Motor neuron (in vitro differentiated cells): ENCODE measurements at regions not wholly inside any gene's neighbourhood (a gene's known extent, or its start where the extent isn't known, plus 50 kb on each side); places are given as distances from the start of the nearest gene placed in this dataset.
A peak's percentile ranks its signal among the peaks of the same experiment; 100 is the strongest.

ENCODE experiments used
- ATAC-seq, 8 experiments: fragments of 200-7000 bp; cut with Tn5 transposase; replicated peaks in 6 of 8; 2 replicates each; pipeline ENCODE4 v1.8.0; 2021; ENCODE audit warnings: mild to moderate bottlenecking in 8 of 8, moderate library complexity in 8 of 8
- H3K27ac ChIP-seq, 2 donors: fragments of 250-450 bp; sonication (Bioruptor Pico); 2 replicates each; pipeline ENCODE4 v1.9.0; 2021; ENCODE audit warnings: antibody characterized with exemption in 2 of 2, mild to moderate bottlenecking in 2 of 2, moderate library complexity in 1 of 2
- H3K4me1 ChIP-seq, 2 donors: fragments of 250-450 bp; sonication (Bioruptor Pico); replicated peaks in 1 of 2; 2 replicates each; pipeline ENCODE4 v1.6.1; 2021; ENCODE audit warnings: antibody characterized with exemption in 2 of 2, mild to moderate bottlenecking in 2 of 2, moderate library complexity in 1 of 2
- H3K4me3 ChIP-seq, 5 donors: fragments of 250-450 bp; sonication (Bioruptor Pico); 2 replicates each; pipeline ENCODE4 v1.9.0; 2021; ENCODE audit warnings: antibody characterized with exemption in 5 of 5, mild to moderate bottlenecking in 5 of 5, moderate library complexity in 4 of 5
- WGBS, 10 experiments: fragments of 450-650 bp; shearing (Covaris generic); methylation state at CpG; one replicate each; pipeline ENCODE4 v1.0.0; 2022; 5-methylcytosine and 5-hydroxymethylcytosine counted together
- in situ Hi-C, 9 experiments: fragments of 400-800 bp; cut with MboI; loops; one replicate each; pipeline ENCODE4 v1.15.0; 2021; ENCODE audit warnings: low sequenced_read_pairs in 9 of 9, low pct_unique_long_range_greater_than_20kb in 2 of 9; ENCODE audit not compliant: unreplicated experiment in 9 of 9

GRCh38 chr13:70505809-70506208 is 397.6 kb upstream of the KLHL1 start:
- ATAC-seq: no peak
- WGBS, 10 experiments: 9 to 97% (median 91%) methylated on average over 2 to 4 of the region's 4 CpGs; no CpG with 5 or more reads in 1 of the 10 experiments
- no peaks in the 10 kb centered on the region for H3K4me1 ChIP-seq
- H3K27ac ChIP-seq: no peak overlapping the region
- H3K4me3 ChIP-seq: no peak overlapping the region
- in situ Hi-C loops: no loop called here

- no peak for ATAC-seq
- Histone ChIP-seq H3K4me1 (no peaks in the 10 kb centered on the region), H3K27ac (no peak overlapping the region), H3K4me3 (no peak overlapping the region)
- in situ Hi-C loops: no loop called here
- 0 to 86% (median 50%) methylated on average over 1 of the region's 1 CpG; no CpG with 5 or more reads in 4 of the 10 experiments for WGBS, 10 experiments
Measured at GRCh38 chr13:70502944-70503343, 394.7 kb upstream of the KLHL1 start.

GRCh38 chr13:70490320-70490935 is 382.2 kb upstream of the KLHL1 start:
- ATAC-seq: no peak
- no peak overlapping the region for H3K4me3 ChIP-seq
- in situ Hi-C loops: no loop called here
- 8 to 90% (median 79%) methylated on average over 1 to 2 of the region's 2 CpGs; no CpG with 5 or more reads in 4 of the 10 experiments for WGBS, 10 experiments
- no peaks in the 10 kb centered on the region for H3K4me1 ChIP-seq
- no peak overlapping the region for H3K27ac ChIP-seq

- 0 to 100% (median 90%) methylated on average over 1 to 7 of the region's 7 CpGs for WGBS, 10 experiments
- in situ Hi-C loops: no loop called here
- no peaks in the 10 kb centered on the region for H3K4me1 ChIP-seq
- ATAC-seq: no peak
- no peak overlapping the region for H3K27ac ChIP-seq
- H3K4me3 ChIP-seq: no peak overlapping the region
Measured at GRCh38 chr13:70484931-70485330, 376.7 kb upstream of the KLHL1 start.

- Histone ChIP-seq H3K4me3 (no peak overlapping the region), H3K27ac (no peak overlapping the region), H3K4me1 (no peaks in the 10 kb centered on the region)
- WGBS, 10 experiments: 0 to 100% (median 83%) methylated on average over 1 of the region's 1 CpG
- in situ Hi-C loops: no loop called here
- no peak for ATAC-seq
Measured at GRCh38 chr13:70483599-70484276, 375.5 kb upstream of the KLHL1 start.

GRCh38 chr13:70473907-70474306 is 365.7 kb upstream of the KLHL1 start:
- in situ Hi-C loops: no loop called here
- Histone ChIP-seq H3K4me1 (no peaks in the 10 kb centered on the region), H3K27ac (no peak overlapping the region), H3K4me3 (no peak overlapping the region)
- ATAC-seq: peak in 3 of 8 experiments; percentile 33 to 50 (median 48)
- WGBS, 10 experiments: 0 to 100% (median 73%) methylated on average over 1 to 3 of the region's 3 CpGs

- in situ Hi-C loops: no loop called here
- no peak overlapping the region for H3K4me3 ChIP-seq
- H3K4me1 ChIP-seq: no peaks in the 10 kb centered on the region
- WGBS, 10 experiments: 14 to 100% (median 68%) methylated on average over 1 to 3 of the region's 3 CpGs
- peak in 5 of 8 experiments; percentile 79 to 99 (median 91) for ATAC-seq
- no peak overlapping the region for H3K27ac ChIP-seq
Measured at GRCh38 chr13:70469077-70469476, 360.8 kb upstream of the KLHL1 start.

GRCh38 chr13:70457474-70457873 is 349.2 kb upstream of the KLHL1 start:
- no peak overlapping the region for H3K4me3 ChIP-seq
- WGBS, 10 experiments: 100% methylated on average over 1 of the region's 1 CpG; no CpG with 5 or more reads in 8 of the 10 experiments
- ATAC-seq: peak in 1 of 8 experiments; percentile 30
- in situ Hi-C loops: no loop called here
- no peaks in the 10 kb centered on the region for H3K4me1 ChIP-seq
- H3K27ac ChIP-seq: no peak overlapping the region

- Histone ChIP-seq H3K4me3 (no peak overlapping the region), H3K27ac (no peak overlapping the region), H3K4me1 (no peaks in the 10 kb centered on the region)
- ATAC-seq: no peak
- 0 to 100% (median 60%) methylated on average over 1 to 2 of the region's 2 CpGs; no CpG with 5 or more reads in 1 of the 10 experiments for WGBS, 10 experiments
- in situ Hi-C loops: no loop called here
Measured at GRCh38 chr13:70448820-70449219, 340.6 kb upstream of the KLHL1 start.

GRCh38 chr13:70432276-70432805 is 324.1 kb upstream of the KLHL1 start:
- in situ Hi-C loops: no loop called here
- ATAC-seq: no peak
- WGBS, 10 experiments: 0 to 90% (median 60%) methylated on average over 1 to 2 of the region's 2 CpGs; no CpG with 5 or more reads in 5 of the 10 experiments

GRCh38 chr13:70430256-70430655 is 322.0 kb upstream of the KLHL1 start:
- H3K27ac ChIP-seq: no peak overlapping the region
- H3K4me1 ChIP-seq: no peaks in the 10 kb centered on the region
- no peak for ATAC-seq
- in situ Hi-C loops: no loop called here
- H3K4me3 ChIP-seq: no peak overlapping the region

More at GRCh38 chr13:70432276-70432805, 324.1 kb upstream of the KLHL1 start:
- no peaks in the 10 kb centered on the region for H3K4me1 ChIP-seq
- no peak overlapping the region for H3K27ac ChIP-seq
- no peak overlapping the region for H3K4me3 ChIP-seq

GRCh38 chr13:70424928-70425327 is 316.7 kb upstream of the KLHL1 start:
- Histone ChIP-seq H3K27ac (no peak overlapping the region), H3K4me1 (peaks cover 0 to 4% of the 10 kb centered on the region in 2 donors), H3K4me3 (no peak overlapping the region)
- in situ Hi-C loops: no loop called here
- no peak for ATAC-seq

GRCh38 chr13:70424428-70424827 is 316.2 kb upstream of the KLHL1 start:
- 0 to 84% (median 72%) methylated on average over 3 to 7 of the region's 7 CpGs; no CpG with 5 or more reads in 1 of the 10 experiments for WGBS, 10 experiments
- H3K27ac ChIP-seq: no peak overlapping the region
- H3K4me1 ChIP-seq: peaks cover 0 to 4% of the 10 kb centered on the region in 2 donors
- H3K4me3 ChIP-seq: no peak overlapping the region
- ATAC-seq: no peak
- in situ Hi-C loops: no loop called here

- H3K4me1 ChIP-seq: no peaks in the 10 kb centered on the region
- no peak for ATAC-seq
- in situ Hi-C loops: no loop called here
- no peak overlapping the region for H3K27ac ChIP-seq
- H3K4me3 ChIP-seq: no peak overlapping the region
Measured at GRCh38 chr13:70415136-70415535, 306.9 kb upstream of the KLHL1 start.
